Endothelial cell (in vitro differentiated cells): ENCODE measurements at regions not wholly inside any gene's neighbourhood (a gene's known extent, or its start where the extent isn't known, plus 50 kb on each side); places are given as distances from the start of the nearest gene placed in this dataset.

ENCODE experiments used
- DNase-seq: peaks from one replicate; pipeline ENCODE4 v3.0.0; 2021; ENCODE audit warnings: low spot score
- H3K27ac Mint-ChIP-seq: one replicate; pipeline ENCODE4 v1.8.0; 2021; ENCODE audit warnings: mixed read lengths, inconsistent platforms; ENCODE audit not compliant: unreplicated experiment
- H3K27me3 Mint-ChIP-seq: one replicate; pipeline ENCODE4 v1.8.0; 2021; ENCODE audit warnings: mild to moderate bottlenecking, moderate library complexity, mixed read lengths, inconsistent platforms; ENCODE audit not compliant: unreplicated experiment
- H3K36me3 Mint-ChIP-seq: one replicate; pipeline ENCODE4 v1.8.0; 2021; ENCODE audit warnings: mild to moderate bottlenecking, low read depth, mixed read lengths, inconsistent platforms; ENCODE audit not compliant: unreplicated experiment
- H3K4me1 Mint-ChIP-seq: one replicate; pipeline ENCODE4 v1.8.0; 2021; ENCODE audit warnings: mild to moderate bottlenecking, mixed read lengths, inconsistent platforms; ENCODE audit not compliant: unreplicated experiment
- H3K4me3 Mint-ChIP-seq: one replicate; pipeline ENCODE4 v1.8.0; 2021; ENCODE audit warnings: mild to moderate bottlenecking, mixed read lengths, inconsistent platforms; ENCODE audit not compliant: unreplicated experiment
- H3K9me3 Mint-ChIP-seq: one replicate; pipeline ENCODE4 v1.8.0; 2021; ENCODE audit warnings: mixed read lengths, inconsistent platforms; ENCODE audit not compliant: unreplicated experiment
- TF ChIP-seq, protein P1 (sequence below): fragments of 200-600 bp; sonication (generic); IDR thresholded peaks from one replicate; pipeline ENCODE4 v1.5.0; 2021; ENCODE audit warnings: antibody characterized with exemption; ENCODE audit not compliant: unreplicated experiment

DNA sequence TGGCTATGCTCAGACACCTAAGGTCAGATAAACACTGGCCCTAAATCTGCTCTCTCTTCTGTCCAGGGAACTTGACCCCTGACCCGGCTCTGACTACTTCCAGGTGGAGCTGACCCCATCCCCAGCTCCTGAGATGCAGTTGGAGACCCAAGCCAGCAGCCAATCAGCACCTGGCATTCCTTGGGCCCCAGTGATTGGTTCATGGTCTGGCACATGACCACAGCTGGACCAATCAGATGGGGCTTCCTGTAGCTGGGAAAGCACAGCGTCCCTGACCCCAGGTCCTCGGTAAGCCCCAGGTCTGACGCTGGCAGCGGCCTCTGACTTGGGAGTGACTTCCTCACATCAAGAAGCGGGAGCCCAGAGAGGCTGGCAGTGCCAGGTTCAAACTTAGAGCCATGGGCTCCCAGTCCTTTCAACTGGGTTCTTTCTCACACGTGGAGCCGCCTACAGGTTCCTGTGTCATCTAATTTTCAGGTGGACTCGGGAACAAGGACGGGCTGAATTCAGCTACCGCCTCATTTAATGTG is 915.4 kb upstream of the TMEM132C start:
- H3K4me1 Mint-ChIP-seq, result no peaks in the 10 kb centered on the region
- peaks cover 14% of the 10 kb centered on the region for H3K36me3 Mint-ChIP-seq
- DNase-seq, result no peak
- H3K27ac Mint-ChIP-seq, result no peak overlapping the region
- peaks cover 5% of the 10 kb centered on the region for H3K27me3 Mint-ChIP-seq
- H3K9me3 Mint-ChIP-seq, result peaks cover 31% of the 10 kb centered on the region
- TF ChIP-seq, protein P1, sequence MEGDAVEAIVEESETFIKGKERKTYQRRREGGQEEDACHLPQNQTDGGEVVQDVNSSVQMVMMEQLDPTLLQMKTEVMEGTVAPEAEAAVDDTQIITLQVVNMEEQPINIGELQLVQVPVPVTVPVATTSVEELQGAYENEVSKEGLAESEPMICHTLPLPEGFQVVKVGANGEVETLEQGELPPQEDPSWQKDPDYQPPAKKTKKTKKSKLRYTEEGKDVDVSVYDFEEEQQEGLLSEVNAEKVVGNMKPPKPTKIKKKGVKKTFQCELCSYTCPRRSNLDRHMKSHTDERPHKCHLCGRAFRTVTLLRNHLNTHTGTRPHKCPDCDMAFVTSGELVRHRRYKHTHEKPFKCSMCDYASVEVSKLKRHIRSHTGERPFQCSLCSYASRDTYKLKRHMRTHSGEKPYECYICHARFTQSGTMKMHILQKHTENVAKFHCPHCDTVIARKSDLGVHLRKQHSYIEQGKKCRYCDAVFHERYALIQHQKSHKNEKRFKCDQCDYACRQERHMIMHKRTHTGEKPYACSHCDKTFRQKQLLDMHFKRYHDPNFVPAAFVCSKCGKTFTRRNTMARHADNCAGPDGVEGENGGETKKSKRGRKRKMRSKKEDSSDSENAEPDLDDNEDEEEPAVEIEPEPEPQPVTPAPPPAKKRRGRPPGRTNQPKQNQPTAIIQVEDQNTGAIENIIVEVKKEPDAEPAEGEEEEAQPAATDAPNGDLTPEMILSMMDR, result no peak
- no peak overlapping the region for H3K4me3 Mint-ChIP-seq

DNA sequence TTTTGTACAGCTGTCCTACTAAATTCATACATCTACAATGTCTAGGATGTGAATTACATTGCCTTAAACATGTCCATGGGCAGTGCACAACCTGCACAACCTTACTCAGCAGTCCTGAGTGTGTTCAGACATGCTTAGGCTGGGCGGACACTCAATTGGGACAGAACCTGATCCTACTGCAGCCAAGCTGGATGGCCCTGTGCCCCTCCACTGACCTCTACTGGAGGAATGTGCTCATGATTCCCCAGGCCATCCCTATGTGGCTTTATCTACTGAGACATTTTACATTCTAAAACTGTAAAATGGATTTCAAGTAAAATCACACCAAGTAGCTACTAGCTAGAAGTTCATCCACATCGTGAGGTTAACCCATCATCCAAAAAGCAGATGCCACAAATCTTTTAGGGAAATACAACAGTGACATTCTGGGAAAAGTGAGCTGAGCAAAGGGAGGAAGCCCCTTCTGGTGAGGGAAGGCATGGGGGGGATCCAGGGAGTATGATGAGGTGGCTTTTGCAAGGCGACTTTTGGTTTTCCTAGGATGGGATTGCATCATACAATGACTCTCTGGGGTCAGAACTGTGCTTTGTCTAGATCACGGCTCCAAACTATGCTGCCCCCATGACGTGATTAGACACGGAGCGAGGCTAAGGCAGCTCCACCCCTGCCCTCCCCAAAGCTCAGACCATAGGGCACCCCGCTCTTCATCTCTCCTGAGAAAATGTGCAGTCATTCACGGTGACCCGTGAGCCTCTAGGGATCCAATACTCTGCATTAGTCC is 911.7 kb upstream of the TMEM132C start:
- H3K4me1 Mint-ChIP-seq, result no peaks in the 10 kb centered on the region
- peaks cover 10% of the 10 kb centered on the region for H3K36me3 Mint-ChIP-seq
- H3K27me3 Mint-ChIP-seq, result peaks cover 2% of the 10 kb centered on the region
- H3K9me3 Mint-ChIP-seq, result peaks cover 29% of the 10 kb centered on the region
- TF ChIP-seq, protein P1, result no peak
- no peak overlapping the region for H3K4me3 Mint-ChIP-seq
- H3K27ac Mint-ChIP-seq, result no peak overlapping the region
- no peak for DNase-seq

DNA sequence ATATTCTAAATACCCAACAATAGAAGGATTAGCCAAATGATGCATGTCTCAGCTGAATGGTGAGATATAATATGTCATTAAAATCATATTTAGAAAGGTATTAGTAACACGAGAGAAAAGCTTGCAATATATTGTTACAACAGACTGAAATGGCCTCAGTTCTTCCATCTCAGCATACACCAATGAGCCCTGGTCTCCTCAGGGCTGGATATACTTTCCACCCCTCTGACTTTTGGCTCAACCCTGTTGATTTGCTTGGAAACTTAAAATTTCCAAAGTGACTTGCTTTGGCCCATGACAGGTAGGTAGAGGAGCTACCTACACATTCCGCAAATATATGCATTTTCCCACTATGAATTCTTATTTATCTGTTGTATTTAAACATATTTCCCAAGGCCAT is 908.1 kb upstream of the TMEM132C start:
- Mint-ChIP-seq H3K36me3 (peaks cover 2% of the 10 kb centered on the region), H3K9me3 (peaks cover 21% of the 10 kb centered on the region), H3K4me3 (no peak overlapping the region), H3K27ac (no peak overlapping the region), H3K4me1 (no peaks in the 10 kb centered on the region), H3K27me3 (peaks cover 2% of the 10 kb centered on the region)
- TF ChIP-seq, protein P1, result no peak
- no peak for DNase-seq

DNA sequence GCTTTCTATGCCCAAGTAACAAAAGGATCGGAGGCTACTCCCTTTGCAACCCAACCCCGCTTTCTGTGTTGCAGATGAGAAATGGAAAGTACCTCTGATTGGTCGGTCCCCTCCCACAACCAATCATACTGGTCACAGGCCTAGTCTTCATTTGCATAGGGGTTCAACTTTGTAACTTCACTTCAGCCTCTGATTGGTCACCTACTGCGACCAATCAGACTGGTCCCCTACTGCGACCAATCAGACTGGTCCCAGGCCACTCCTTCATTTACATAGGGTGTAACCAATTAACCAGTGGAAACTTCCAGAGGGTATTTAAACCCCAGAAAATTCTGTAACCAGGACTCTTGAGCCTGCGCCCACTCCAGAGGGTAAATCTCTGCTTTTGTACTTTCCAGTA is 906.4 kb upstream of the TMEM132C start:
- no peaks in the 10 kb centered on the region for H3K4me1 Mint-ChIP-seq
- TF ChIP-seq, protein P1, result no peak

DNA sequence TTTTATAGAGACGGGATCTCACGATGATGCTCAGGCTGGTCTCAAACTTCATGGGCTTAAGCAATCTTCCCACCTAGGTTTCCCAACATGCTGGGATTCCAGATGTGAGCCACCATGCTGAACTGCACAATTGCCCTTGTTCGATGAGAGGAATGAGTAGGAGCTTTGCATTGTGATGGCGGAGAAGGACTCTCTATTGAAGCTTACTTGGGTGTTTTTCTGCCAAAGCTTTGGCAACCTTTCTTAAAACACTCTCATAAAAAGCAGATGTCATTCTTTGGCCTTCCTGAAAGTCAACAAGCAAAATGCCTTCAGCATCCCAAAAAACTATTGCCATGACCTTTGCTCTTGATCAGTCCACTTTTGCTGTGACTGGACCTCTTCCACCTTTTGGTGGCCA is 904.8 kb upstream of the TMEM132C start:
- Mint-ChIP-seq H3K4me1 (no peaks in the 10 kb centered on the region), H3K27me3 (no peaks in the 10 kb centered on the region), H3K4me3 (no peak overlapping the region), H3K27ac (no peak overlapping the region), H3K36me3 (no peaks in the 10 kb centered on the region), H3K9me3 (peaks cover 25% of the 10 kb centered on the region)
- DNase-seq, result no peak
- TF ChIP-seq, protein P1, result no peak

More for the DNA sequence above, 906.4 kb upstream of the TMEM132C start:
- Mint-ChIP-seq H3K27me3 (no peaks in the 10 kb centered on the region), H3K4me3 (no peak overlapping the region), H3K9me3 (peaks cover 20% of the 10 kb centered on the region), H3K36me3 (no peaks in the 10 kb centered on the region), H3K27ac (no peak overlapping the region)
- no peak for DNase-seq
